ENCODE measurements at regions not wholly inside any gene's neighbourhood (a gene's known extent, or its start where the extent isn't known, plus 50 kb on each side); places are given as distances from the start of the nearest gene placed in this dataset.

GRCh38 chr1:232369451-232370296 is 260.3 kb downstream of the SIPA1L2 start:
- TF ChIP-seq CTCF (IDR thresholded peaks at IDR 0.05; ENCODE audit: control extremely low read depth in 1 of 3, insufficient read depth in 1 of 3, low read depth in 1 of 3, low read length in 3 of 3): no peak
- no peak for TF ChIP-seq EZH2 (IDR thresholded peaks at IDR 0.05; ENCODE audit: low read depth, low read length, severe bottlenecking)
- TF ChIP-seq SIX5 (IDR thresholded peaks at IDR 0.05; ENCODE audit: low read depth, low read length): no peak

Measured in H1 (cell line).